ENCODE measurements at regions not wholly inside any gene's neighbourhood (a gene's known extent, or its start where the extent isn't known, plus 50 kb on each side); places are given as distances from the start of the nearest gene placed in this dataset.

- TF ChIP-seq CHCHD3 (CRISPR knock-in tag; IDR thresholded peaks at IDR 0.05) (no peak), JUN (IDR thresholded peaks at IDR 0.05; ENCODE audit: borderline replicate concordance, low read depth, low read length) (no peak), JUN (CRISPR knock-in tag; IDR thresholded peaks at IDR 0.05; ENCODE audit: borderline replicate concordance) (no peak), NFYB (IDR thresholded peaks at IDR 0.05; ENCODE audit: extremely low read depth, insufficient read length) (no peak), FUS (optimal IDR thresholded peaks at IDR 0.05; ENCODE audit: low read depth, low read length) (no peak)
Measured at GRCh38 chr4:22984390-22984789, 291.7 kb downstream of the GBA3 start (continued).

GRCh38 chr4:22978656-22979055 is 285.9 kb downstream of the GBA3 start:
- ATAC-seq (no peak), DNase-seq (ENCODE audit: extremely low read depth in 1 of 4, low spot score in 3 of 4) (no peak), FAIRE-seq (no peak)
- Histone ChIP-seq H3K79me2 (ENCODE audit: control insufficient read depth, insufficient read depth, low read length) (no peaks in the 10 kb centered on the region), H3K9me3 (replicated peaks; ENCODE audit: control insufficient read depth, insufficient read depth, low read depth, low read length) (no peaks in the 10 kb centered on the region), H3K9me1 (ENCODE audit: control insufficient read depth, insufficient read depth, low read length) (no peaks in the 10 kb centered on the region), H2AFZ (ENCODE audit: low read depth, low read length) (no peak overlapping the region), H3K9ac (ENCODE audit: insufficient read depth in 1 of 2, low read depth in 2 of 2, low read length in 2 of 2) (no peak overlapping the region), H3K27me3 (ENCODE audit: control insufficient read depth in 2 of 2, insufficient read depth in 2 of 2, low read length in 2 of 2) (no peaks in the 10 kb centered on the region), H4K20me1 (replicated peaks; ENCODE audit: control insufficient read depth, insufficient read depth, low read length) (no peaks in the 10 kb centered on the region), H3K27ac (ENCODE audit: extremely low read depth, low read depth, low read length) (no peak overlapping the region), H3K4me1 (replicated peaks in 1 of 2; ENCODE audit: control insufficient read depth in 2 of 2, insufficient read depth in 2 of 2, low read length in 2 of 2) (no peaks in the 10 kb centered on the region), H3K4me2 (ENCODE audit: insufficient read depth, low read length) (no peak overlapping the region), H3K4me3 (no peak overlapping the region), H3K36me3 (ENCODE audit: control insufficient read depth, insufficient read depth, low read length) (no peaks in the 10 kb centered on the region)
- POLR2A ChIA-PET = no interaction called here
- intact Hi-C loops (cut with micrococcal nuclease) = no loop called here
- in situ Hi-C loops (cut with MboI) = no loop called here
- TF ChIP-seq PREB (CRISPR knock-in tag; IDR thresholded peaks at IDR 0.05) (no peak), CHCHD3 (CRISPR knock-in tag; IDR thresholded peaks at IDR 0.05) (no peak), CREB3L1 (IDR thresholded peaks at IDR 0.05; ENCODE audit: borderline replicate concordance, low read depth) (no peak), TCF3 (CRISPR knock-in tag; IDR thresholded peaks at IDR 0.05) (no peak), EZH2 (IDR thresholded peaks at IDR 0.05; ENCODE audit: borderline replicate concordance, low read depth, low read length) (no peak), SLC30A9 (CRISPR knock-in tag; IDR thresholded peaks at IDR 0.05) (no peak)
- CTCF ChIA-PET (ENCODE audit: low intra/inter-chr PET ratio) = no interaction called here
- BruUV-seq (replicated peaks) = no TSS peak

Measured in K562 (cell line).